ENCODE measurements at regions not wholly inside any gene's neighbourhood (a gene's known extent, or its start where the extent isn't known, plus 50 kb on each side); places are given as distances from the start of the nearest gene placed in this dataset.

GRCh38 chr4:129531253-129531652 lies 435.3 kb downstream of the C4orf33 start:
- DNase-seq, result no peak
- Histone ChIP-seq H3K27me3 (replicated peaks) (no peaks in the 10 kb centered on the region), H3K27ac (no peak overlapping the region), H3K36me3 (replicated peaks) (no peaks in the 10 kb centered on the region), H3K4me3 (ENCODE audit: low read depth, low read length) (no peak overlapping the region)
- in situ Hi-C loops (cut with HindIII; ENCODE audit: low pct_ligation_motif_present, low sequenced_read_pairs), result no loop called here
- no peak for TF ChIP-seq CTCF (IDR thresholded peaks at IDR 0.05; ENCODE audit: low read depth, low read length, missing control alignments)

- no peaks in the 10 kb centered on the region for H3K27me3 ChIP-seq (replicated peaks)
- no peaks in the 10 kb centered on the region for H3K36me3 ChIP-seq (replicated peaks)
- in situ Hi-C loops (cut with HindIII; ENCODE audit: low pct_ligation_motif_present, low sequenced_read_pairs), result no loop called here
- H3K27ac ChIP-seq, result no peak overlapping the region
- DNase-seq, result no peak
- no peak overlapping the region for H3K4me3 ChIP-seq (ENCODE audit: low read depth, low read length)
- no peak for TF ChIP-seq CTCF (IDR thresholded peaks at IDR 0.05; ENCODE audit: low read depth, low read length, missing control alignments)
Measured at GRCh38 chr4:129532573-129532972, 436.6 kb downstream of the C4orf33 start.

GRCh38 chr4:129543299-129543698 lies 447.3 kb downstream of the C4orf33 start:
- no peak for DNase-seq
- Histone ChIP-seq H3K36me3 (replicated peaks) (no peaks in the 10 kb centered on the region), H3K27me3 (replicated peaks) (no peaks in the 10 kb centered on the region), H3K27ac (no peak overlapping the region), H3K4me3 (ENCODE audit: low read depth, low read length) (no peak overlapping the region)
- no peak for TF ChIP-seq CTCF (IDR thresholded peaks at IDR 0.05; ENCODE audit: low read depth, low read length, missing control alignments)
- in situ Hi-C loops (cut with HindIII; ENCODE audit: low pct_ligation_motif_present, low sequenced_read_pairs), result no loop called here

GRCh38 chr4:129545599-129546278 lies 449.8 kb downstream of the C4orf33 start:
- no peaks in the 10 kb centered on the region for H3K27me3 ChIP-seq (replicated peaks)
- in situ Hi-C loops (cut with HindIII; ENCODE audit: low pct_ligation_motif_present, low sequenced_read_pairs), result no loop called here
- H3K36me3 ChIP-seq (replicated peaks), result no peaks in the 10 kb centered on the region
- no peak overlapping the region for H3K27ac ChIP-seq
- H3K4me3 ChIP-seq (ENCODE audit: low read depth, low read length), result no peak overlapping the region
- peak; percentile 20 for DNase-seq
- TF ChIP-seq CTCF (IDR thresholded peaks at IDR 0.05; ENCODE audit: low read depth, low read length, missing control alignments), result no peak

GRCh38 chr4:129546531-129546930 lies 450.6 kb downstream of the C4orf33 start:
- no peak overlapping the region for H3K27ac ChIP-seq
- DNase-seq, result no peak
- H3K27me3 ChIP-seq (replicated peaks), result no peaks in the 10 kb centered on the region
- H3K4me3 ChIP-seq (ENCODE audit: low read depth, low read length), result no peak overlapping the region
- TF ChIP-seq CTCF (IDR thresholded peaks at IDR 0.05; ENCODE audit: low read depth, low read length, missing control alignments), result no peak
- in situ Hi-C loops (cut with HindIII; ENCODE audit: low pct_ligation_motif_present, low sequenced_read_pairs), result no loop called here
- H3K36me3 ChIP-seq (replicated peaks), result no peaks in the 10 kb centered on the region

- DNase-seq, result no peak
- Histone ChIP-seq H3K4me3 (ENCODE audit: low read depth, low read length) (no peak overlapping the region), H3K27me3 (replicated peaks) (no peaks in the 10 kb centered on the region), H3K27ac (no peak overlapping the region), H3K36me3 (replicated peaks) (no peaks in the 10 kb centered on the region)
- in situ Hi-C loops (cut with HindIII; ENCODE audit: low pct_ligation_motif_present, low sequenced_read_pairs), result no loop called here
- TF ChIP-seq CTCF (IDR thresholded peaks at IDR 0.05; ENCODE audit: low read depth, low read length, missing control alignments), result no peak
Measured at GRCh38 chr4:129550281-129550785, 454.4 kb downstream of the C4orf33 start.

Data from brain microvascular endothelial cell (primary cell).